HG02870 (cell line): ENCODE measurements at regions not wholly inside any gene's neighbourhood (a gene's known extent, or its start where the extent isn't known, plus 50 kb on each side); places are given as distances from the start of the nearest gene placed in this dataset.
"Not testable (repeated sequence)": the region's sequence is repeated elsewhere in the genome, so short reads cannot be mapped to it uniquely, and the experiment has no call there.

ENCODE experiments used
- ATAC-seq: cut with Tn5 transposase; IDR thresholded peaks from one replicate; pipeline ENCODE4 v1.9.1; 2021; ENCODE audit warnings: mild to moderate bottlenecking, moderate library complexity; ENCODE audit not compliant: unreplicated experiment

DNA sequence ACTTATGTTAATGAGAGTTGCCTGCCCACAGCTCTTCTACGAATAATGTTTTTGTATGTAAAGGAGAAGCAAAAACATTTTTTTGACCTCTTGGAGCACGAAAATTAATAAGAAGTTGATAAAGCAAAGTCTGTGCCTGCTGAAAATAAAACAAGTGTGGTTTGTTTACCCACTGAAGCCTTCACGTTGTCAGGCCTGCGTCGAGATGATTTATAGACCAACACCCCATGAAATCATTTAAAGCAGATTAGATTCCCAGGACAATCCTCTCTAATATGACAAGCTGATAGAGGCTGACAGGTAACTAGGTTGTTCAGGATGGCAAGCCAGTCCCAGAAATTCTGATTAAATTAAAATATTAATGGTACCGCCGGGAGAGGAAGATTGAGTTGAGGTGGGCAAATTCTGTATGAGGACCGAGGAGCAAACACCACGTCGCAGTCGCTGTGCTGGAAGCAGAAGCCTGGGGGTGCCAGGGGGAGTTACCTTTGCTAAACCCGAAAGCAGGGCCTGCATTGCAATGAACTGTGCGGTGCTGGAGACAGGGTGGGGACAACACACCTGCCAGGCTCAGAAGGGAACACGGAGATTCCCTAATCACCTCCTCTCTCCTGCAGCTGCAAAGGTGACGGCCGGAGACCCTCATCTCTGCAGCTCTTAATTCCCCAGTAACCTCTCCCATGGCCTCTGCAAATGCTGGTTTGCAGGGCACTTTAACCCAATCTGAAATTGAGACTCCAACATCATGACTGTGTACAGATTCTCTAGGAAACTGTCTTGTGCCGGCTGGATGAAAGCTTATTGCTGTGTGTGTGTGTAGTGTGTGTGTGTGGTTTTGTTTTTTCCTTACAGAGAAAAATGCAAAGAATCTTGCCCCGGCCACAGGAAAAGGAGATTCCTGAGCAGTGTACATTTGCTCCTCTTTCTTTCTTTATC, 2805.9 kb downstream of the RPIA start:
- not testable (repeated sequence) for ATAC-seq

DNA sequence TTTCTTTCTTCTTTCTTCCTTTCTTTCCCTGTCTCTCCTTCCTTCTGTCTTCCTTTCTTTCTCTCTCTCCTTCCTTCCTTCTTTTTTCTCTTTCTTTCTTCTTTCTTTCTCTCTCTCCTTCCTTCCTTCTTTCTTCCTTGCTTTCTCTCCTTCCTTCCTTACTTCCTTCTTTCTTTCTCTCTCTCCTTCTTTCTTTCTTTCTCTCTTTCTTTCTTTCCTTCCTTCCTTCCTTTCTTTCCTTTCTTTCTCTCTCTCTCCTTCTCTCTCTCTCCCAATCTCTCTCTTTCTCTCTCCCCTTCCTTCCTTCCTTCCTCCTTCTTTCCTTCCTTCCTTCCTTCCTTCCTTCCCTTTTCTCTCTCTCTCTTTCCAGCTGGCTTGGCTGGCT, 2806.6 kb downstream of the RPIA start:
- not testable (repeated sequence) for ATAC-seq

DNA sequence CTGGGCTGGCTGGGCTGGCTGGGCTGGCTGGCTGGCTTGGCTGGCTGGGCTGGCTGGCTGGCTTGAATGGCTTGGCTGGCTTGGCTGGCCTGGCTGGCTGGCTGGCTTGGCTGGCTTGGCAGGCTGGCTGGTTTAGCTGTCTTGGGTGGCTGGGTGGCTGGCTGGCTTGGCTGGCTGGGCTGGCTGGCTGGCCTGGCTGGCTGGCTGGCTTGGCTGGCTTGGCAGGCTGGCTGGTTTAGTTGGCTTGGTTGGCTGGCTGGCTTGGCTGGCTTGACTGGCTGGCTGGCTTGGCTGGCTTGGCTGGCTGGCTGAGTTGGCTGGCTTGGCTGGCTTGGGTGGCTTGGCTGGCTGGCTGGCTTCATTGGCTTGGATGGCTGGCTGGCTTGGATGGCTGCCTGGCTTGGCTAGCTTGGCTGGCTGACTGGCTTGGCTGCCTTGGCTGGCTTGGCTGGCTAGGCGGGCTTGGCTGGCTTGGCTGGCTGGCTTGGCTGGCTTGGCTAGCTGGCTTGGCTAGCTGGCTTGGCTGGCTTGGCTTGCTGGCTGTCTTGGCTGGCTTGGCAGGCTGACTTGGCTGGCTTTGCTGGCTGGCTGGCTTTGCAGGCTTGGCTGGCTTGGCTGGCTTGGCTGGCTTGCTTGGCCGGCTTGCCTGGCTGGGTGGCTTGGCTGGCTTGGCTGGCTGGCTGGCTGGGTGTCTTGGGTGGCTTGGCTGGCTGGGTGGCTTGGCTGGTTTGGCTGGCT, 2807.2 kb downstream of the RPIA start:
- not testable (repeated sequence) for ATAC-seq

DNA sequence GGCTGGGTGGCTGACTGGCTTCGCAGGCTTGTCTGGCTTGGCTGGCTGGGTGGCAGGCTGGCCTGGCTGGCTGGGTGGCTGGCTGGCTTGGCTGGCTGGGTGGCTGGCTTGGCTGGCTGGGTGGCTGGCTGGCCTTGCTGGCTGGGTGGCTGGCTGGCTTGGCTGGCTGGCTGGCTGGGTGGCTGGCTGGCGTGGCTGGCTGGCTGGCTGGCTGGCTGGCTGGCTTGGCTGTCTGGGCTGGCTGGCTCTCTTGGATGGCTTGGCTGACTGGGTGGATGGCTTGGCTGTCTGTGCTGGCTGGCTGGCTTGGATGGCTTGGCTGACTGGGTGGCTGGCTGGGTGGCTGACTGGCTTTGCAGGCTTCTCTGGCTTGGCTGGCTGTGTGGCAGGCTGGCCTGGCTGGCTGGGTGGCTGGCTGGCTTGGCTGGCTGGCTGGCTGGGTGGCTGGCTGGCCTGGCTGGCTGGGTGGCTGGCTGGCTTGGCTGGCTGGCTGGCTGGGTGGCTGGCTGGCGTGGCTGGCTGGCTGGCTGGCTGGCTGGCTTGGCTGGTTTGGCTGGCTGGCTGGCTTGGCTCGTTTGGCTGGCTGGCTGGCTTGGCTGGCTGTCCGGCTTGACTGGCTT, 2808.1 kb downstream of the RPIA start:
- ATAC-seq = not testable (repeated sequence)

DNA sequence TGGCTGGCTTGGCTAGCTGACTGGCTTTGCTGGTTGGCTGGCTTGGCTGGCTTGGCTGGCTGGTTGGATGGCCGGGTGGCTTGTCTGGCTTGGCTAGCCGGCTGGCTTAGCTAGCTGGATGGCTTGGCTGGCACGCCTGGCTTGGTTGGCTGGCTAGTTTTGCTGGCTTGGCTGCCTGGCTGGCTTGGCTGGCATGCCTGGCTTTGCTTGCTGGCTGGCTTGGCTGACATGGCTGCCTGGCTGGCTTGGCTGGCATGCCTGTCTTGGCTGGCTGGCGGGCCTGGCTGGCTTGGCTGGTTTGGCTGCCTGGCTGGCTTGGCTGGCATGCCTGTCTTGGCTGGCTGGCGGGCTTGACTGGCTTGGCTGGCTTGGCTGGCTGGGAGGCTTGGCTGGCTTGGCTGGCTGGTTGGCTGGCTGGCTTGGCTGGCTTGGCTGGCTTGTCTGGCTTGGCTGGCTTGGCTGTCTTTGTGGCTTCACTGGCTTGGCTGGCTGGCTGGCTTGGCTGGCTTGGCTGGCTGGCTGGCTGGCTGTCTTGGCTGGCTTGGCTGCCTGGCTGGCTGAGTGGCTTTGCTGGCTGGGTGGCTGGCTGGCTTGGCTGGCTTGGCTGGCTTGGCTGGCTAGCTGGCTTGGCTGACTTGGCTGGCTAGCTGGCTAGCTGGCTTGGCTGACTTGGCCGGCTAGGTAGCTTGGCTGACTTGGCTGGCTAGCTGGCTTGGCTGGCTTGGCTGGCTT, 2808.9 kb downstream of the RPIA start:
- not testable (repeated sequence) for ATAC-seq

DNA sequence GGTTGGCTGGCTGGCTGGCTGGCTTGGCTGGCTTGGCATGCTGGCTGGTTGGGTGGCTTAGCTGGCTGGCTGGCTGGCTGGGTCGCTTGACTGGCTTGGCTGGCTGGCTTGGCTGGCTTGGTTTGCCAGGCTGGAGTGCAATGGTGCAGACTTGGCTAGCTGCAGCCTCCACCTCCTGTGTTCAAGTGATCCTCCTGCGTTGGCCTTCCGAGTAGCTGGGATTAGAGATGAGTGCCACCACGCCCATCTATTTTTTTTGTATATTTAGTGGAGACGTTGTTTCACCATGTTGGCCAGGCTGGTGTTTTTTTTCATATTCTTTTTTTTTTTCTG, 2809.5 kb downstream of the RPIA start:
- not testable (repeated sequence) for ATAC-seq

DNA sequence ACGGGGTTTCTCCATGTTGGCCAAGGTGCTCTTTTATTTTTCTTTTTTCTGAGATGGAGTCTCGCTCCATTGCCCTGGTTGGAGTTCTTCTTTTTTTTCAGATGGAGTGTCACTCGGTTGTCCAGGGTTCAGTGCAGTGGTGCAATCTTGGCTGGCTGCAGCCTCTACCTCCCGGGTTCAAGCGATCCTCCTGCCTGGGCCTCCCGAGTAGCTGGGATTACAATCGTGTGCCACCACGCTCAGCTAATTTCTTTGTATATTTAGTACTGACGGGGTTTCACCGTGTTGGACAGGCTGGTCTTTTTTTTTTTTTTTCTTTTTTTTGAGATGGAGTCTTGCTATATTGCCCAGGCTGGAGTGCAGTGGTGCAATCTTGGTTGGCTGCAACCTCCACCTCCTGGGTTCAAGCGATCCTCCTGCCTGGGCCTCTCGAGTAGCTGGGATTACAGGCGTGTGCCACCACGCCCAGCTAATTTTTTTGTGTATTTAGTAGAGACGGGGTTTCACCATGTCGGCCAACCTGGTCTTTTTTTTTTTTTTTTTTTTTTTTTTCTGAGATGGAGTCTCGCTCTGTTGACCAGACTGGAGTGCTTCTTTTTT, 2810.1 kb downstream of the RPIA start:
- not testable (repeated sequence) for ATAC-seq

DNA sequence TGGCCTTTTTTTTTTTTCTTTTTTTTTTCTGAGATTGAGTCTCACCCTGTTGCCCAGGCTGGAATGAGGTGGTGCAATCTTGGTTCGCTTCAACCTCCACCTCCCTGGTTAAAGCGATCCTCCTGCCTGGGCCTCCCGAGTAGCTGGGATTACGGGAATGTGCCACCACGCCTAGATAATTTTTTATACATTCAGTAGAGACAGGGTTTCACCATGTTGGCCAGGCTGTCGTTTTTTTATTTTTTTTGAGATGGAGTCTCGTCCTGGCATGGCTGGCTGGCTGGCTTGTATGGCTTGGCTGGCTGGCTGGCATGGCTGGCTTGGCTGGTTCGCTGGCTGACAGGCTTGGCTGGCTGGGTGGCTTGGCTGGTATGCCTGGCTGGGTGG, 2812.1 kb downstream of the RPIA start:
- ATAC-seq = not testable (repeated sequence)

DNA sequence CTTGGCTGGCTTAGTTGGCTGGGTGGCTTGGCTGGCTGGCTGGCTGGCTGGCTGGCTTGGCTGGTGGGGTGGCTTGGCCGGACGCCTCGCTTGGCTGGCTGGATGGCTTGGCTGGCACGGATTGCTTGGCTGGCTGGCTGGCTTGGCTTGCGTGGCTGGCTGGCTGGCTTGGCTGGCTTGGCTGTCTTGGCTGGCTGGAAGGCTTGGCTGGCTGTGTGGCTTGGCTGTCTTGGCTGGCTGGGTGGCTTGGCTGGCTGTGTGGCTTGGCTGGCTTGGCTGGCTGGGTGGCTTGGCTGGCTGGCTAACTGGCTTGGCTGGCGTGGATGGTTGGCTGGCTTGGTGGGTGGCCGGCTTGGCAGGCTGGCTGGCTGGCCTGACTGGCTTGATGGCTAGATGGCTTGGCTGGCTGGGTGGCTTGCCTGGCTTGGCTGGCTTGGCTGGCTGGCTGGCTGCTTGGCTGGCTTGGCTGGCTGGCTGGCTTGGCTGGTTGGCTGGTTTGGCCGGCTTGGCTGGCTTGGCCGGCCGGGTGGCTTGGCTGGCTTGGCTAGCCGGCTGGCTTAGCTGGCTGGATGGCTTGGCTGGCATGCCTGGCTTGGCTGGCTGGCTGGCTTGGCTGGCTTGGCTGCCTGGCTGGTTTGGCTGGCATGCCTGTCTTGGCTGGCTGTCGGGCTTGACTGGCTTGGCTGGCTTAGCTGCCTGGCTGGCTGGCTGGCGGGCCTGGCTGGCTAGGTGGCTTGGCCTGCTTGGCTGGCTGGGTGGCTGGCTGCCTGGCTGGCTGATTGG, 2812.7 kb downstream of the RPIA start:
- ATAC-seq = not testable (repeated sequence)

DNA sequence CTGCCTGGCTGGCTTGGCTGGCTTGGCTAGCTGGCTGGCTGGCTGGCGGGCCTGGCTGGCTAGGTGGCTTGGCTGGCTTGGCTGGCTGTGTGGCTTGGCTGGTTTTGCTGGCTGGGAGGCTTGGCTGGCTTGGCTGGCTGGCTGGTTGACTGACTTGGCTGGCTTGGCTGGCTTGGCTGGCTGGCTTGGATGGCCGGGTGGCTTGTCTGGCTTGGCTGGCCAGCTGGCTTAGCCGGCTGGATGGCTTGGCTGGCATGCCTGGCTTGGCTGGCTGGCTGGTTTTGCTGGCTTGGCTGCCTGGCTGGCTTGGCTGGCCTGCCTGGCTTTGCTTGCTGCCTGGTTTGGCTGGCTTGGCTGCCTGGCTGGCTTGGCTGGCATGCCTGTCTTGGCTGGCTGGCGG, 2817.3 kb downstream of the RPIA start:
- not testable (repeated sequence) for ATAC-seq

DNA sequence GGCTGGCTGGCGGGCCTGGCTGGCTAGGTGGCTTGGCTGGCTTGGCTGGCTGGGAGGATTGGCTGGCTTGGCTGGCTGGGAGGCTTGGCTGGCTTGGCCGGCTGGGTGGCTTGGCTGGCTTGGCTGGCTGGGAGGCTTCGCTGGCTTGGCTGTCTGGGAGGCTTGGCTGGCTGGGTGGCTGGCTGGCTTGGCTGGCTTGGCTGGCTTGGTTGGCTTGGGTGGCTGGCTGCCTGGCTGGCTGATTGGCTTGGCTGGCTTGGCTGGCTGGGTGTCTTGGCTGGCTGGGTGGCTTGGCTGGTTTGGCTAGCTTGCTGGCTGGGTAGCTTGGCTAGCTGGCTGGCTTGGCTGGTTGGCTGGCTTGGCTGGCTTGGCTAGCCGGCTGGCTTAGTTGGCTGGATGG, 2817.8 kb downstream of the RPIA start:
- not testable (repeated sequence) for ATAC-seq

DNA sequence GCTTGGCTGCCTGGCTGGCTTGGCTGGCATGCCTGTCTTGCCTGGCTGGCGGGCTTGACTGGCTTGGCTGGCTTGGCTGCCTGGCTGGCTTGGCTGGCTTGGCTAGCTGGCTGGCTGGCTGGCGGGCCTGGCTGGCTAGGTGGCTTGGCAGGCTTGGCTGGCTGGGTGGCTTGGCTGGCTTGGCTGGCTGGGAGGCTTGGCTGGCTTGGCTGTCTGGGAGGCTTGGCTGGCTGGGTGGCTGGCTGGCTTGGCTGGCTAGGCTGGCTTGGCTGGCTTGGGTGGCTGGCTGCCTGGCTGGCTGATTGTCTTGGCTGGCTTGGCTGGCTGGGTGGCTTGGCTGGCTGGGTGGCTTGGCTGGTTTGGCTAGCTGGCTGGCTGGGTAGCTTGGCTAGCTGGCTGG, 2819.7 kb downstream of the RPIA start:
- not testable (repeated sequence) for ATAC-seq

DNA sequence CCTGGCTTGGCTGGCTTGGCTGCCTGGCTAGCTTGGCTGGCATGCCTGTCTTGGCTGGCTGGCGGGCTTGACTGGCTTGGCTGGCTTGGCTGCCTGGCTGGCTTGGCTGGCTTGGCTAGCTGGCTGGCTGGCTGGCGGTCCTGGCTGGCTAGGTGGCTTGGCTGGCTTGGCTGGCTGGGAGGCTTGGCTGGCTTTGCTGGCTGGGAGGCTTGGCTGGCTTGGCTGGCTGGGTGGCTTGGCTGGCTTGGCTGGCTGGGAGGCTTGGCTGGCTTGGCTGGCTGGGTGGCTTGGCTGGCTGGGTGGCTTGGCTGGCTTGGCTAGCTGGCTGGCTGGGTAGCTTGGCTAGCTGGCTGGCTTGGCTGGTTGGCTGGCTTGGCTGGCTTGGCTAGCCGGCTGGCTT, 2824.5 kb downstream of the RPIA start:
- ATAC-seq = not testable (repeated sequence)

DNA sequence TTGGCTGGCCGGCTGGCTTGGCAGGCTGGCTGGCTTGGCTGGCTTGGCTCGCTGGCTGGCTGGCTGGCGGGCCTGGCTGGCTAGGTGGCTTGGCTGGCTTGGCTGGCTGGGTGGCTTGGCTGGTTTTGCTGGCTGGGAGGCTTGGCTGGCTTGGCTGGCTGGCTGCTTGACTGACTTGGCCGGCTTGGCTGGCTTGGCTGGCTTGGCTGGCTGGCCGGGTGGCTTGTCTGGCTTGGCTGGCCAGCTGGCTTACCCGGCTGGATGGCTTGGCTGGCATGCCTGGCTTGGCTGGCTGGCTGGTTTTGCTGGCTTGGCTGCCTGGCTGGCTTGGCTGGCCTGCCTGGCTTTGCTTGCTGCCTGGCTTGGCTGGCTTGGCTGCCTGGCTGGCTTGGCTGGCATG, 2825.2 kb downstream of the RPIA start:
- ATAC-seq = not testable (repeated sequence)

DNA sequence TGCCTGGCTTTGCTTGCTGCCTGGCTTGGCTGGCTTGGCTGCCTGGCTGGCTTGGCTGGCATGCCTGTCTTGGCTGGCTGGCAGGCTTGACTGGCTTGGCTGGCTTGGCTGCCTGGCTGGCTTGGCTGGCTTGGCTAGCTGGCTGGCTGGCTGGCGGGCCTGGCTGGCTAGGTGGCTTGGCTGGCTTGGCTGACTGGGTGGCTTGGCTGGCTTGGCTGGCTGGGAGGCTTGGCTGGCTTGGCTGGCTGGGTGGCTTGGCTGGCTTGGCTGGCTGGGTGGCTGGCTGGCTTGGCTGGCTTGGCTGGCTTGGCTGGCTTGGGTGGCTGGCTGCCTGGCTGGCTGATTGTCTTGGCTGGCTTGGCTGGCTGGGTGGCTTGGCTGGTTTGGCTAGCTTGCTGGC, 2826.4 kb downstream of the RPIA start:
- ATAC-seq = not testable (repeated sequence)

DNA sequence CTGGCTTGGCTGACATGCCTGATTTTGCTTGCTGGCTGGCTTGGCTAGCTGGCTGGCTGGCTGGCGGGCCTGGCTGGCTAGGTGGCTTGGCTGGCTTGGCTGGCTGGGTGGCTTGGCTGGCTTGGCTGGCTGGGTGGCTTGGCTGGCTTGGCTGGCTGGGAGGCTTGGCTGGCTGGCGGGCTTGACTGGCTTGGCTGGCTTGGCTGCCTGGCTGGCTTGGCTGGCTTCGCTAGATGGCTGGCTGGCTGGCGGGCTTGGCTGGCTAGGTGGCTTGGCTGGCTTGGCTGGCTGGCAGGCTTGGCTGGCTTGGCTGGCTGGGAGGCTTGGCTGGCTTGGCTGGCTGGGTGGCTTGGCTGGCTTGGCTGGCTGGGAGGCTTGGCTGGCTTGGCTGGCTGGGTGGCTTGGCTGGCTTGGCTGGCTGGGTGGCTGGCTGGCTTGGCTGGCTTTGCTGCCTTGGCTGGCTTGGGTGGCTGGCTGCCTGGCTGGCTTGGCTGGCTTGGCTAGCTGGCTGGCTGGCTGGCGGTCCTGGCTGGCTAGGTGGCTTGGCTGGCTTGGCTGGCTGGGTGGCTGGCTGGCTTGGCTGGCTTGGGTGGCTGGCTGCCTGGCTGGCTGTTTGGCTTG, 2827.0 kb downstream of the RPIA start:
- ATAC-seq = not testable (repeated sequence)

DNA sequence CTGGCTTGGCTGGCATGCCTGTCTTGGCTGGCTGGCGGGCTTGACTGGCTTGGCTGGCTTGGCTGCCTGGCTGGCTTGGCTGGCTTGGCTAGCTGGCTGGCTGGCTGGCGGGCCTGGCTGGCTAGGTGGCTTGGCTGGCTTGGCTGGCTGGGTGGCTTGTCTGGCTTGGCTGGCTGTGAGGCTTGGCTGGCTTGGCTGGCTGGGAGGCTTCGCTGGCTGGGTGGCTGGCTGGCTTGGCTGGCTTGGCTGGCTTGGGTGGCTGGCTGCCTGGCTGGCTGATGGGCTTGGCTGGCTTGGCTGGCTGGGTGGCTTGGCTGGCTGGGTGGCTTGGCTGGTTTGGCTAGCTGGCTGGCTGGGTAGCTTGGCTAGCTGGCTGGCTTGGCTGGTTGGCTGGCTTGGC, 2827.9 kb downstream of the RPIA start:
- ATAC-seq = not testable (repeated sequence)

DNA sequence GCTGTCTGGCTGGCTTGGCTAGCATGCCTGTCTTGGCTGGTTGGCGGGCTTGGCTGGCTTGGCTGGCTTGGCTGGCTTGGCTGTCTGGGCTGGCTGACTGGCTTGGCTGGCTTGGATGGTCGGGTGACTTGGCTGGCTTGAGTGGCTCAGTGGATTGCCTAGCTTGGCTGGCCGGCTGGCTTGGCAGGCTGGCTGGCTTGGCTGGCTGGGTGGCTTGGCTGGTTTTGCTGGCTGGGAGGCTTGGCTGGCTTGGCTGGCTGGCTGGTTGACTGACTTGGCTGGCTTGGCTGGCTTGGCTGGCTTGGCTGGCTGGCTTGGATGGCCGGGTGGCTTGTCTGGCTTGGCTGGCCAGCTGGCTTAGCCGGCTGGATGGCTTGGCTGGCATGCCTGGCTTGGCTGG, 2828.4 kb downstream of the RPIA start:
- ATAC-seq = not testable (repeated sequence)

DNA sequence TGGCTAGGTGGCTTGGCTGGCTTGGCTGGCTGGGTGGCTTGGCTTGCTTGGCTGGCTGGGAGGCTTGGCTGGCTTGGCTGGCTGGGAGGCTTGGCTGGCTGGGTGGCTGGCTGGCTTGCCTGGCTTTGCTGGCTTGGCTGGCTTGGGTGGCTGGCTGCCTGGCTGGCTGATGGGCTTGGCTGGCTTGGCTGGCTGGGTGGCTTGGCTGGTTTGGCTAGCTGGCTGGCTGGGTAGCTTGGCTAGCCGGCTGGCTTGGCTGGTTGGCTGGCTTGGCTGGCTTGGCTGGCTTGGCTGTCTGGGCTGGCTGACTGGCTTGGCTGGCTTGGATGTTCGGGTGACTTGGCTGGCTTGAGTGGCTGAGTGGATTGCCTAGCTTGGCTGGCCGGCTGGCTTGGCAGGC, 2829.1 kb downstream of the RPIA start:
- ATAC-seq = not testable (repeated sequence)
